ENCODE measurements at regions not wholly inside any gene's neighbourhood (a gene's known extent, or its start where the extent isn't known, plus 50 kb on each side); places are given as distances from the start of the nearest gene placed in this dataset.

DNA sequence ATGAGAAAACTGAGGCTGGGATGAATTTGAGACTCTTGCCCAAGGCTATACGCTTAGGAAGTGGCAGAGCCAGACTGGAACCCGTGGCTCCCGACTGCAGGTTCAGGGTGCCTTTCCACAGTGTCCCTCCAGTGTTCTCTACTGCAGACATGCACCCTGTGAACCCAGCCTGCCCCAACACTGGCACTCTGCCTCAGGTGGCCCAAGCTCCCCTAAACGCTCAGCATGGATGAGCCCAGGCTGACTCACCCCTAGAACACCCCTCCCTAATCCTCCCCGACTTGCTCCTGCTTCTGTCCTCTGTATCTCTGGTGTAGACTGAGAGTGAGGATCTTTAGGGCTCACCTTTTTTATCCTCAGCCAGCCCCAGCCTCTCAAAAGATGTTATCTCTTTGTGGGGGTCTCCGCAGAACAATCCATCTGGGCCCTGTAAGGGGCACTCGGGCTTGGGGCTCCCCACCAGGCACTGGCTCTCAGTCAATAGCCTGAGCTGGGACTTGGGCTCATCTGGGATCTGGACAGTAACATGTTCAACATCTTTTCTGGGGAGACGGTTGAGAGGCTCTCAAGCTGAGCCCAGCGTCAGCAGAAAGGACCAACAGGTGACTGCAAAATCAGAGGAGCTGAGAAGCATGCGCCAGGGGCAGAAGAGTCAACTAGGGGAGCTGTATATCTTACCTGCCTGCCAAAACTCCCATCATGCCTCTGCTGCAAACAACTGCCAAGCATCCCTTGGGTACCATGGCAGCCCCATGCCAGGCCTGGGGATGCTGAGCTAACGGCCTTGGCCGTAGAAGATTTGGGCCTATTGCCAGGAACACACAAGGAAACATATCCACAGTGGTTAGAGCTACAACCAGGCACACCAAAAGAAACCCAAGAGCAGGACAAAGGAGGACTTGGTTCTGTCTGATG lies 176.2 kb downstream of the BUD13 start:
- no peaks in the 10 kb centered on the region for H3K4me1 ChIP-seq (ENCODE audit: insufficient read depth)
- no peak overlapping the region for H3K4me2 ChIP-seq (ENCODE audit: unreplicated experiment)
- no peak overlapping the region for H2AFZ ChIP-seq
- no peak for DNase-seq
- peaks cover 14% of the 10 kb centered on the region; the same call in 1 of the 2 replicates for H3K27me3 ChIP-seq (replicated peaks; ENCODE audit: insufficient read depth)
- no peaks in the 10 kb centered on the region for H4K20me1 ChIP-seq (ENCODE audit: insufficient read depth)
- in situ Hi-C loops (cut with MboI) = no loop called here
- TF ChIP-seq EZH2 (IDR thresholded peaks at IDR 0.05; ENCODE audit: insufficient read depth, poor library complexity, severe bottlenecking) (no peak), EZH2phosphoT487 (IDR thresholded peaks at IDR 0.05; ENCODE audit: insufficient read depth, low read depth) (no peak)
- no peaks in the 10 kb centered on the region for H3K9me3 ChIP-seq (ENCODE audit: low read depth)
- no peaks in the 10 kb centered on the region for H3K36me3 ChIP-seq (ENCODE audit: low read depth)
- no peak overlapping the region for H3K27ac ChIP-seq
- H3F3A ChIP-seq (ENCODE audit: insufficient read depth) = no peaks in the 10 kb centered on the region
- H3K4me3 ChIP-seq = no peak overlapping the region
- WGBS, 2 experiments (ENCODE audit: low coverage in 1 of 2, low lambda C conversion rate in 2 of 2, missing lambda C conversion rate in 2 of 2) = 50 to 56% methylated on average over 12 of the region's 12 CpGs
- H3K9me2 ChIP-seq (ENCODE audit: insufficient read depth) = no peaks in the 10 kb centered on the region
- H3K9ac ChIP-seq = no peak overlapping the region
- no peaks in the 10 kb centered on the region for H3K79me2 ChIP-seq (ENCODE audit: insufficient read depth)

DNA sequence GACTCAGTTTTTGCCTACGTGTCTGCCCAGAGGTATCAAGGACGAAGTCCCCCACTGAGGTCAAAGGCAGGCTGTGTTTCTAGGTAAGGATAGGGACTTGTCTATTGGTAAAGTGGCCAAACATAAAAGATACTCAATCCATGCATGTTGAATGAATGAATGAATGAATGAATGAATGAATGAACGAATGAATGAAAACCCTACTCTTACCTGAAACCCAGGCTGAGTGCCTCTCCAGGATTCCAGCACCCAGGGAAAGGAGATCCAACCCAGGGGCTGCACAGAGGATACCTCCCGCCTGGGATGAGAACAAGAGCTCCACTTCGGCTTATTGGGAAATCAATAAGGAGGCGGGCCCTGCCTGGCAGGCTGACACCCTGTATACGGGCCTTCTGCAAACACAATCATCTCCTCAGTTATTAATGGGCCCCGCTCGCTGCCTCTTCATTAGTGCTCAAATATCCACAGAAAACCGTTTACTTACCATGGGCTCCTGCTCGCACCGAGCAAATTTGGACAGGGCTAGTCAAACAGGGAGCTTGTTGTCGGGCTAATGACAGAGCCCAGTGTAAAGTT lies 177.4 kb downstream of the BUD13 start:
- H3K4me3 ChIP-seq = no peak overlapping the region
- no peaks in the 10 kb centered on the region for H3F3A ChIP-seq (ENCODE audit: insufficient read depth)
- no peaks in the 10 kb centered on the region for H3K4me1 ChIP-seq (ENCODE audit: insufficient read depth)
- 31 to 41% methylated on average over 13 of the region's 13 CpGs for WGBS, 2 experiments (ENCODE audit: low coverage in 1 of 2, low lambda C conversion rate in 2 of 2, missing lambda C conversion rate in 2 of 2)
- H3K4me2 ChIP-seq (ENCODE audit: unreplicated experiment) = no peak overlapping the region
- H3K27ac ChIP-seq = no peak overlapping the region
- no peaks in the 10 kb centered on the region for H4K20me1 ChIP-seq (ENCODE audit: insufficient read depth)
- DNase-seq = no peak
- H3K9me3 ChIP-seq (ENCODE audit: low read depth) = no peaks in the 10 kb centered on the region
- H3K9me2 ChIP-seq (ENCODE audit: insufficient read depth) = no peaks in the 10 kb centered on the region
- H3K79me2 ChIP-seq (ENCODE audit: insufficient read depth) = no peaks in the 10 kb centered on the region
- TF ChIP-seq EZH2 (IDR thresholded peaks at IDR 0.05; ENCODE audit: insufficient read depth, poor library complexity, severe bottlenecking) (no peak), EZH2phosphoT487 (IDR thresholded peaks at IDR 0.05; ENCODE audit: insufficient read depth, low read depth) (no peak)
- H3K9ac ChIP-seq = no peak overlapping the region
- peaks cover 14% of the 10 kb centered on the region; the same call in 1 of the 2 replicates for H3K27me3 ChIP-seq (replicated peaks; ENCODE audit: insufficient read depth)
- H3K36me3 ChIP-seq (ENCODE audit: low read depth) = no peaks in the 10 kb centered on the region
- in situ Hi-C loops (cut with MboI) = no loop called here
- H2AFZ ChIP-seq = no peak overlapping the region

DNA sequence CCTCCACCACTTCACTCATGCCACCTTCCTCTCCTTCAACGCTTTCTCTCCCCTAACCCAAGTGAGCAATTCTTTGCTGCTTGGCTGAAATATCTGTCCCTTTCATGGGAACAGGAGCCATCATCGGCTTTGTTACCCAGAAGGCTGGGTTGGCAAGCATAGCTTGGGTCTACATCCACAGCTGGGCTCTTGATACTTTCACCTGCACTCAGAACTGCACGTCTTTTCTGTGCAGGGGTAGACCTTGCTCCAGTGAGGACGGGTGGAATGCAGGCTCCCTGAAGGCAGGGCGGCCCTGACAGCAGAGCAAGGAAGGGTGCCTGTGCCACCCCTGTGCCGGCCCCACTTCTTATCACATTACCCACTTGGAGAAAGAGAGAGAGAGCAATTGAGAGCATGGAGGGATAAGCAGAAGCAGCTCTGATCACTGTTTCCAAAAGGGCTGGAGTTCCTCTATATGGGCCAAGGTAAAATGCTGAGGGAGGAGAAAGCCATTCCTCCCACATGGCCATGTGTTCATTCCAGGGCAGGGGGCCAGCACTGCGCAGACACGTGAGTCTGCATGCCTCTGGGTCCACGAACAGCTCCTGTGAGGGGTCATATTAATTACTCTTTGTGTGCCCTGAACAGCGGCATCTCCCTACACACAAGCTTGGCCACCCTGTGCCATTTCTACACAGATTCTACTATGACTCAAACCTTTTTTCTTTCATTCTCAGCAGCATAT lies 181.8 kb downstream of the BUD13 start:
- Histone ChIP-seq H3K9ac (no peak overlapping the region), H2AFZ (no peak overlapping the region), H3K27me3 (replicated peaks; ENCODE audit: insufficient read depth) (peaks cover 14% of the 10 kb centered on the region; the same call in 1 of the 2 replicates), H3K4me1 (ENCODE audit: insufficient read depth) (no peaks in the 10 kb centered on the region), H3F3A (ENCODE audit: insufficient read depth) (no peaks in the 10 kb centered on the region), H3K9me2 (ENCODE audit: insufficient read depth) (no peaks in the 10 kb centered on the region), H3K9me3 (ENCODE audit: low read depth) (no peaks in the 10 kb centered on the region), H3K36me3 (ENCODE audit: low read depth) (no peaks in the 10 kb centered on the region), H3K27ac (no peak overlapping the region), H3K4me3 (no peak overlapping the region), H4K20me1 (ENCODE audit: insufficient read depth) (no peaks in the 10 kb centered on the region), H3K4me2 (ENCODE audit: unreplicated experiment) (no peak overlapping the region), H3K79me2 (ENCODE audit: insufficient read depth) (no peaks in the 10 kb centered on the region)
- DNase-seq = no peak
- in situ Hi-C loops (cut with MboI) = no loop called here
- 37 to 38% methylated on average over 10 of the region's 10 CpGs for WGBS, 2 experiments (ENCODE audit: low coverage in 1 of 2, low lambda C conversion rate in 2 of 2, missing lambda C conversion rate in 2 of 2)
- TF ChIP-seq EZH2phosphoT487 (IDR thresholded peaks at IDR 0.05; ENCODE audit: insufficient read depth, low read depth) (no peak), EZH2 (IDR thresholded peaks at IDR 0.05; ENCODE audit: insufficient read depth, poor library complexity, severe bottlenecking) (no peak)

DNA sequence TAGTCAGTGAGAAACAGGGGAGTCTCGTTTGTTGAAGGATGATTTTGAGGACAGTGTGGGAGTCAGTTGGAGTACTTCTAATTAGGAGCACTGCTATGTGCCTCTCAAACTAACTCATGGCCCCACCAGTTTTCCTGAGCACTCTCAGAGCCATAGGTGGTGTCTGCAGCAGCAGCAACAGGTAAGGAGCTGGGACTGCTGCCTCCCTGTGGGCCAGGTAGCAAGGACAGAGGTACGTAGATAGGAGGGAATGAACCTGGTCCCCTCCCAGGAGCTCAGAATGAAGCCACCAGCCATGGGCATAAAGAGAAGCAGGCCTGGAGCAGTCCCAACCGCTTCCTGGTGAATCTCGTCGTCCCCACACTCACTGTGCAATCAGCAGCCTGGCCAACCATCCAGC lies 183.4 kb downstream of the BUD13 start:
- Histone ChIP-seq H3K4me2 (ENCODE audit: unreplicated experiment) (no peak overlapping the region), H3K36me3 (ENCODE audit: low read depth) (no peaks in the 10 kb centered on the region), H3K9me3 (ENCODE audit: low read depth) (no peaks in the 10 kb centered on the region), H3K79me2 (ENCODE audit: insufficient read depth) (no peaks in the 10 kb centered on the region), H2AFZ (no peak overlapping the region), H3K27ac (no peak overlapping the region), H4K20me1 (ENCODE audit: insufficient read depth) (no peaks in the 10 kb centered on the region), H3K9ac (no peak overlapping the region), H3K27me3 (replicated peaks; ENCODE audit: insufficient read depth) (peaks cover 5% of the 10 kb centered on the region), H3F3A (ENCODE audit: insufficient read depth) (no peaks in the 10 kb centered on the region), H3K4me3 (no peak overlapping the region), H3K9me2 (ENCODE audit: insufficient read depth) (no peaks in the 10 kb centered on the region), H3K4me1 (ENCODE audit: insufficient read depth) (no peaks in the 10 kb centered on the region)
- DNase-seq = no peak
- WGBS, 2 experiments (ENCODE audit: low coverage in 1 of 2, low lambda C conversion rate in 2 of 2, missing lambda C conversion rate in 2 of 2) = 40 to 41% methylated on average over 5 of the region's 5 CpGs
- TF ChIP-seq EZH2phosphoT487 (IDR thresholded peaks at IDR 0.05; ENCODE audit: insufficient read depth, low read depth) (no peak), EZH2 (IDR thresholded peaks at IDR 0.05; ENCODE audit: insufficient read depth, poor library complexity, severe bottlenecking) (no peak)
- in situ Hi-C loops (cut with MboI) = no loop called here

Data from GM23248 (cell line).